Subcutaneous abdominal adipose tissue (tissue), 5 donors: ENCODE measurements at regions not wholly inside any gene's neighbourhood (a gene's known extent, or its start where the extent isn't known, plus 50 kb on each side); places are given as distances from the start of the nearest gene placed in this dataset.

Experiments
- H3K27ac ChIP-seq: one replicate; pipeline ENCODE4 v1.7.0; 2013; ENCODE audit warnings: low read depth, mild to moderate bottlenecking, inconsistent platforms, low read length, moderate library complexity
- H3K27me3 ChIP-seq, 5 donors: one replicate each; pipeline ENCODE4 v1.7.0; 2013; ENCODE audit warnings: low read length in 5 of 5, inconsistent platforms in 1 of 5; ENCODE audit not compliant: control insufficient read depth in 5 of 5, insufficient read depth in 4 of 5
- H3K36me3 ChIP-seq, 5 donors: one replicate each; pipeline ENCODE4 v1.7.0; 2013; ENCODE audit warnings: low read length in 5 of 5; ENCODE audit not compliant: control insufficient read depth in 5 of 5, insufficient read depth in 5 of 5
- H3K4me1 ChIP-seq, 5 donors: one replicate each; pipeline ENCODE4 v1.7.0; 2013; ENCODE audit warnings: low read length in 5 of 5, mild to moderate bottlenecking in 3 of 5, moderate library complexity in 1 of 5; ENCODE audit not compliant: control insufficient read depth in 5 of 5, insufficient read depth in 5 of 5
- H3K4me3 ChIP-seq, 5 donors: one replicate each; pipeline ENCODE4 v1.7.0; 2013; ENCODE audit warnings: low read length in 5 of 5, low read depth in 1 of 5
- H3K9ac ChIP-seq, 5 donors: one replicate each; pipeline ENCODE4 v1.7.0; 2013; ENCODE audit warnings: low read length in 5 of 5, mild to moderate bottlenecking in 4 of 5, moderate library complexity in 3 of 5
- H3K9me3 ChIP-seq, 5 donors: one replicate each; pipeline ENCODE4 v1.7.0; 2013; ENCODE audit warnings: low read length in 5 of 5; ENCODE audit not compliant: control insufficient read depth in 5 of 5
- donor health status: healthy.
- donor health status: healthy.
- donor health status: healthy.
- donor health status: healthy.
- donor health status: healthy.

DNA sequence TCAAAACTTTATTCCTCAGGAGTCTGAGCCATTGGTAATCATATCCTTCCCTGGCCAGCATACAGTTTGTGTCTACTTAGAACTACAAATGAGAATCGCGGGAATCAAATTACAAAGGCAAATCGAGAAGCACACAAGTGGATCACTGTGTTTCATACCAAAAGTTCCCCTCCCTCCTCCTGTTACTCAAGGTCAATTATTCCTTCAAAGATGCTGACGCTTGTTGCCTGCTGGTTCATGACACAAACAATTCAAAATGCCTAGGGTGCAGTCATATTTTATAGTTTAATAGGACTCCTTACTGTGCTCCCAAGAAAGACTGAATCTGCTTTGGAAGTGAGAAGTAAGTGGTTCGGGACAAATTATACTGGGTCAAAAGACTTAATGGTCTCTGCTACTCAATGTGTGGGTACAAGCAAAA lies 93.0 kb upstream of the PBX1 start:
- H3K4me1 ChIP-seq: peaks cover 0 to 10% (median 0%) of the 10 kb centered on the region in 5 donors

DNA sequence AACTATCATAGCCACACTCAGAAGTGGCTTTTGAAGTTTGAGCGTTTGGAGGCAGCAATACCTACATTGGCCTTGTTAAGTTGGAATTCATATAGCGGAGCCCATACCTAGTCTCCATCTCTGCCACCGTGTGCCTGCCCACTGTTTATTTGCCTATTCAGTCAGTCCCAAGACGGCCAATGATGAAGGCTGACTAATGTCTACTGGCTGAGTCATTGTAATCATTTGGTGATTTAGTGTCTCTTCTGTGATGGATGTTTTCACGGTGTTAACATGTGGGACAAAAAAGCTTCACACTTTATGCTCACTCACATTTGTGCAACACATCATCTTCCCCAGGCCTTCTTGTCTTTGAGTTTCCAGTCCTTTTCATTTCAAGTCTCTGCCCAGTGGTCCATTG lies 92.6 kb upstream of the PBX1 start:
- Histone ChIP-seq H3K27me3 (no peaks in the 10 kb centered on the region), H3K9me3 (no peaks in the 10 kb centered on the region), H3K36me3 (no peaks in the 10 kb centered on the region), H3K9ac (no peak overlapping the region), H3K4me1 (peaks cover 0 to 10% (median 0%) of the 10 kb centered on the region in 5 donors), H3K27ac (no peak overlapping the region), H3K4me3 (no peak overlapping the region)

More for the DNA sequence above, 93.0 kb upstream of the PBX1 start:
- H3K27me3 ChIP-seq: no peaks in the 10 kb centered on the region
- H3K4me3 ChIP-seq: no peak overlapping the region
- no peaks in the 10 kb centered on the region for H3K9me3 ChIP-seq
- H3K27ac ChIP-seq: no peak overlapping the region
- H3K9ac ChIP-seq: no peak overlapping the region
- no peaks in the 10 kb centered on the region for H3K36me3 ChIP-seq

DNA sequence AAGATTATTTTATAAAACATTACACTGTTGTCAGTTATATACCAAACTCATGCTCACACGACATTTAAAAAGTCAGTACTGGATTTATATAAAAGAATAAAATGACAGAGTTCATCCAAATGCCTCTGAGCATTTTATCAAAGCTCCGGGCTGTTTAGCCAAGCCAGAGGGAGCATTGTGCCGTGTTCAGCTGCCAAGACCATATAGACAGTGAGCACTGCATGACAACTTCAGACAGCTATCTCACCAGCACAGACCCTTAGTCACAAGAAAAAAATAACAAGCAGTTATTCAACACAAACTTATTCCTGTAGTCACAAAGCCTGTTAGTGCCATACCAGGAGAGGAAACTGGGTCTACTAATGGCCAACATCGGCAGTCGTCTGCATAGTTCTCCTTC lies 88.0 kb upstream of the PBX1 start:
- H3K36me3 ChIP-seq: no peaks in the 10 kb centered on the region
- H3K4me3 ChIP-seq: no peak overlapping the region
- no peak overlapping the region for H3K27ac ChIP-seq
- H3K27me3 ChIP-seq: no peaks in the 10 kb centered on the region
- no peaks in the 10 kb centered on the region for H3K9me3 ChIP-seq
- H3K9ac ChIP-seq: no peak overlapping the region
- peaks cover 0 to 10% (median 0%) of the 10 kb centered on the region in 5 donors for H3K4me1 ChIP-seq

DNA sequence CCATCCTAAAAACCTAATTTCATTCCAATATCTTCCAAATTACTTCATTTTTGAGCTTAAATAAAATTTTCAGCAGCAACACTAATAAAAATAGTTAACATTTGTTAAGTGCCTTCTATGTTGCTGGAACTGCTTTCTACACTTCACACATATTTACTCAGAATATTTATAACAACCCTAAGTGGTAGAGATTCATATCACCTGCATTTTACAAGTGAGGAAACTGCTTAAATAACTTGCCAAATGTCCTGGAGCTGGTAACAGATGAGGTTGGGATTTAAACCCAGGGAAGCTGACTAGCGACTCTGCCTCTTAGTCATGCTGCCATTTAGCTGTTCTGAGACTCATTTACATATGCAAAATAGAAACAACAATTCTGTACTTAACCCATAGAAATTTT lies 86.1 kb upstream of the PBX1 start:
- Histone ChIP-seq H3K36me3 (no peaks in the 10 kb centered on the region), H3K9me3 (no peaks in the 10 kb centered on the region), H3K27ac (no peak overlapping the region), H3K4me3 (no peak overlapping the region), H3K27me3 (no peaks in the 10 kb centered on the region), H3K4me1 (peaks cover 0 to 10% (median 0%) of the 10 kb centered on the region in 5 donors), H3K9ac (no peak overlapping the region)

DNA sequence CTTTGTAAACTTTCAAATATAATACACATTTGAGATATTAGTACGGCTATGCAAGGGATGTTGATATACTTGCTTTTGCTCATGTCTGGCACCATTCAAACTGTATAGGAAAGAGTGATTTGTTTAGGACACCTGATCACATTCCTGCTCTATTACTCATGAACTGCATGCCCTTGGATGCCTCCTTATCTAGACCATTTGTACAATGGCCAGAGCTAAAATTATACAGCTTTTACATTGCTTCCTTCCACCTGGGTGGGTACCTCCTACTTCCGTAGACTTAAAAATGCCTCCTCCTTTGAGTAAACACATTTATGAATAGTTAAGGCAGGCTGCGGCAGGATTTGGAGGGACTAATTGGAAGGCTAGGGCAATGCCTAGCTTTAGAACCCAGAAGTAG lies 85.4 kb upstream of the PBX1 start:
- Histone ChIP-seq H3K36me3 (no peaks in the 10 kb centered on the region), H3K9ac (no peak overlapping the region), H3K27ac (no peak overlapping the region), H3K27me3 (no peaks in the 10 kb centered on the region), H3K9me3 (no peaks in the 10 kb centered on the region), H3K4me1 (peaks cover 0 to 10% (median 0%) of the 10 kb centered on the region in 5 donors), H3K4me3 (no peak overlapping the region)

DNA sequence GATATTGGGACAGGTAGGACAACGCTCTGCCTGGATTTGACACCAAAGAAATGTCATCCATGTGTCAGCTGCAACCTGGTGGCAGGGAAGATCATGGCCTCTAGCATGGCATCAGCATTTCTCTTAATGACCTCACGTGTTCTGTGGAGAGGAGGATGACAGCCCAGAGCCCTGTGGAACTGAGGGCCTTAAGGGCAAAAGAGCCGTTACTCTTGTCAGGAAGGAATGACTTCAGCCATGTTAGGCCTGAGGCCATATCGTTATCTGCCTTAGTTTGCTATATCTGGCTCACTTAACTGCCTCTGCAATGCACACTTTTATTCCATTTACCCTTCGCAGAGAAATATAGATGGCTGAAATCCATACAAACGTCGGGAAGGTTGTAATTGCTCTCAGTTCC lies 83.2 kb upstream of the PBX1 start:
- Histone ChIP-seq H3K9ac (no peak overlapping the region), H3K4me3 (no peak overlapping the region), H3K27ac (no peak overlapping the region), H3K9me3 (no peaks in the 10 kb centered on the region), H3K4me1 (no peaks in the 10 kb centered on the region), H3K27me3 (no peaks in the 10 kb centered on the region), H3K36me3 (no peaks in the 10 kb centered on the region)

DNA sequence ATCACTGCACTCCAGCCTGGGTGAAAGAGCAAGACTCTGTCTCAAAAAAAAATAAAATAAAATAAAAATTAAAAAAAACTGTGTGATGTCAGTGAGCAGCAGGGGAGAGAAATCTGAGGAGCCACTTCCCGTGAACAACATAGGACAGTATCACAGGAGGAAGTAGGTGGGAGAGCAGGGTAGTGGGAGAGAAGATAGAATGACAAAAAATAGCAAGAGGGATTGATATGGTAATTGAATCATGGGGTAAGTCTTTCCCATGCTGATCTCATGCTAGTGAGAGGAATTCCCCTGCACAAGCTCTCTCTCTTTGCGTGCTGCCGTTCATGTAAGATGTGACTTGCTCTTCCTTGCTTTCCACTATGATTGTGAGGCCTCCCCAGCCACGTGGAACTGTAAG lies 81.6 kb upstream of the PBX1 start:
- H3K36me3 ChIP-seq: no peaks in the 10 kb centered on the region
- H3K27me3 ChIP-seq: no peaks in the 10 kb centered on the region
- H3K9me3 ChIP-seq: no peaks in the 10 kb centered on the region
- no peaks in the 10 kb centered on the region for H3K4me1 ChIP-seq
- H3K4me3 ChIP-seq: no peak overlapping the region
- no peak overlapping the region for H3K27ac ChIP-seq
- H3K9ac ChIP-seq: no peak overlapping the region

DNA sequence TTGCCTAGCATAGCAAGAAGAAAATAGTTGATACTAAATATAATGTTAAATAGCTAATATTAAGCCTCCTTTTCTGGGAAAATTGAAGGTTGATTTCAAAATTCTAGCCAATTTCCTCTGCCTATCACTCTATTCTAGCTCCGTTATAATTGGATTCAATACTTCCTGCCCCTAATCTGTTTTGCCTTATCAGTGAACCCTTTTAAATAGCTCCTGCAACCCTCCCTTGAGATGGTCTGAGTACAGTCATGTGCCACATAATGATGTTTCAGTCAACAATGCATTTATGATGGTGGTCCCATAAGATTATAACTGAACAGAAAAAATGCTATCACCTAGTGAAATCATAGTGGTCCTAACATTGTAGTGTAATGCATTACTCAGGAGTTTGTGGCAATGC lies 79.7 kb upstream of the PBX1 start:
- Histone ChIP-seq H3K4me3 (no peak overlapping the region), H3K27me3 (no peaks in the 10 kb centered on the region), H3K9ac (no peak overlapping the region), H3K9me3 (no peaks in the 10 kb centered on the region), H3K4me1 (no peaks in the 10 kb centered on the region), H3K27ac (no peak overlapping the region), H3K36me3 (no peaks in the 10 kb centered on the region)

DNA sequence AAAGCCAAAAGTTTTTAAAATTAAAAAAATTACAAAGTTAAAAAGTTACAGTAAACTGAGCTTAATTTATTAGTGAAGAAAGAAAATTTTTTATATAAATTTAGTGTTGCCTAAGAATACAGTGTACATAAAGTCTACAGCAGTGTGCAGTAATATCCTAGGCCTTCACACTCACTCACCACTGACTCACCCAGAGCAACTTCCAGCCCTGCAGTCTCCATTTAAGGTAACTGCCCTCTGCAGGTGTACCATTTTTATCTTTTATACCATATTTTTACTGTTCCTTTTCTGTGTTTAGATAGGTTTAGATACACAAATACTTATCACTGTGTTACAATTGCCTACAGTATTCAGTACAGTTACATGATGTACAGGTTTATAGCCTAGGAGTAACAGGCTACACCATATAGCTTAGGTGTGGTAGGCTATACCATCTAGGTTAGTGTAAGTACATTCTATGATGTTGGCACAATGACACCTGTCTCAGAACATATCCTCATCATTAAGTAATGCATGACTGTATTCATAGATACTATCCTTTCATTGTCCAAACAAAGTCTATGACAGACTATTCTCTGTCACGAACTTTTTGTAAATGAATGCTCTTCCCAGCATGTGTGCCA lies 78.6 kb upstream of the PBX1 start:
- H3K9ac ChIP-seq: no peak overlapping the region
- no peaks in the 10 kb centered on the region for H3K4me1 ChIP-seq
- no peaks in the 10 kb centered on the region for H3K36me3 ChIP-seq
- H3K27me3 ChIP-seq: no peaks in the 10 kb centered on the region
- H3K27ac ChIP-seq: no peak overlapping the region
- H3K9me3 ChIP-seq: no peaks in the 10 kb centered on the region
- no peak overlapping the region for H3K4me3 ChIP-seq

DNA sequence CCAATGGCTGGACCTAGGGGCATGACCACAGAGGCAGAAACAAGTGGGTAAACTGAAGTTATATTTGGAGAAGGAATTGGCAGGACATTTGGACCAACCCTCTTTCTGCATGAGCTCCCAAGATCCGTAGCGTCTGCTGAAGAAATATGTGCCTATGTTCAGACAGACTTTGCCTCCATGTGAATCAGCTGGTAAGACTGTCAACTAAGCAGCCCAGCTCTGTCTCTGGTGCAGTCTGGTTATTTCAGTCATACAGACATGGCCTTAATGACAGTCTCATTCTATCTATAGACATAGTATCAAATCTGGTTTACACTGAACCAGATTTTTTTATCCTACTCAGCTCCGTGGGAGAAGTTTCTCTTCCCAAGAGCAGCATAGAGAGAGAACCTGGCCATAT lies 63.1 kb upstream of the PBX1 start:
- Histone ChIP-seq H3K9me3 (peaks cover 0 to 3% (median 0%) of the 10 kb centered on the region in 5 donors), H3K27ac (no peak overlapping the region), H3K36me3 (no peaks in the 10 kb centered on the region), H3K27me3 (no peaks in the 10 kb centered on the region), H3K9ac (no peak overlapping the region), H3K4me3 (no peak overlapping the region), H3K4me1 (peaks cover 0 to 4% (median 0%) of the 10 kb centered on the region in 5 donors)
